ENCODE measurements at regions not wholly inside any gene's neighbourhood (a gene's known extent, or its start where the extent isn't known, plus 50 kb on each side); places are given as distances from the start of the nearest gene placed in this dataset.

- no peaks in the 10 kb centered on the region for H3K9me3 Mint-ChIP-seq (ENCODE audit: low read depth)
- H3K4me3 Mint-ChIP-seq (ENCODE audit: low read depth) = no peak overlapping the region
- peaks cover 12% of the 10 kb centered on the region for H3K27me3 Mint-ChIP-seq
- TF ChIP-seq CTCF (IDR thresholded peaks at IDR 0.05; ENCODE audit: unreplicated experiment) = no peak
- no peaks in the 10 kb centered on the region for H3K36me3 Mint-ChIP-seq (ENCODE audit: insufficient read depth)
- no peak overlapping the region for H3K27ac Mint-ChIP-seq
- DNase-seq (ENCODE audit: low spot score, unreplicated experiment) = no peak
- peaks cover 1% of the 10 kb centered on the region for H3K4me1 Mint-ChIP-seq (ENCODE audit: low read depth)
Observed at GRCh38 chr5:3058942-3059341, 307.5 kb upstream of the IRX2 start.

DNA sequence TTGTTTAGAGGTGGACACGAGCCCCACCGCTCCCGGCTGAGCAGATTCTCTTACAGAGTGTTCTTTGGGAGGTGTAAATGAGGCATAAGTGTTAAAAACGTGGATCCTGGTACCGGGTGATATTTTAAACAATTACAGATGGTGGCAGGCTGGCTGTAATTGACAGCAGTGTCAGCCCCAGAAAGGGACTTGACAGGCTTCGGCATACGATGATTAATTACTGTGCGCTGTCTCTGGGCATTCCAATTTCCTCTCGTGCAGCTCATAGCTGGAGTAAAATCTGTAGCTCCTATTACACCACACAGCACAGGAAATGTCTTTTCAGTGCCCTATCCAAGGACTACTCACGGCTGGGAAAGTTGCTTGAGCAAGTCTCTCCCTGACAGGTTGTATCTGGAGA, 305.4 kb upstream of the IRX2 start:
- Mint-ChIP-seq H3K27ac (no peak overlapping the region), H3K4me1 (ENCODE audit: low read depth) (peaks cover 1% of the 10 kb centered on the region), H3K36me3 (ENCODE audit: insufficient read depth) (no peaks in the 10 kb centered on the region), H3K27me3 (peaks cover 12% of the 10 kb centered on the region), H3K9me3 (ENCODE audit: low read depth) (no peaks in the 10 kb centered on the region), H3K4me3 (ENCODE audit: low read depth) (no peak overlapping the region)
- DNase-seq (ENCODE audit: low spot score, unreplicated experiment) = no peak
- TF ChIP-seq CTCF (IDR thresholded peaks at IDR 0.05; ENCODE audit: unreplicated experiment) = no peak

GRCh38 chr5:3051400-3051799, 299.9 kb upstream of the IRX2 start:
- no peak for DNase-seq (ENCODE audit: low spot score, unreplicated experiment)
- H3K4me1 Mint-ChIP-seq (ENCODE audit: low read depth) = peaks cover 1% of the 10 kb centered on the region
- H3K36me3 Mint-ChIP-seq (ENCODE audit: insufficient read depth) = no peaks in the 10 kb centered on the region
- no peak overlapping the region for H3K27ac Mint-ChIP-seq
- H3K27me3 Mint-ChIP-seq = peaks cover 20% of the 10 kb centered on the region
- H3K9me3 Mint-ChIP-seq (ENCODE audit: low read depth) = no peaks in the 10 kb centered on the region
- no peak for TF ChIP-seq CTCF (IDR thresholded peaks at IDR 0.05; ENCODE audit: unreplicated experiment)
- no peak overlapping the region for H3K4me3 Mint-ChIP-seq (ENCODE audit: low read depth)

DNA sequence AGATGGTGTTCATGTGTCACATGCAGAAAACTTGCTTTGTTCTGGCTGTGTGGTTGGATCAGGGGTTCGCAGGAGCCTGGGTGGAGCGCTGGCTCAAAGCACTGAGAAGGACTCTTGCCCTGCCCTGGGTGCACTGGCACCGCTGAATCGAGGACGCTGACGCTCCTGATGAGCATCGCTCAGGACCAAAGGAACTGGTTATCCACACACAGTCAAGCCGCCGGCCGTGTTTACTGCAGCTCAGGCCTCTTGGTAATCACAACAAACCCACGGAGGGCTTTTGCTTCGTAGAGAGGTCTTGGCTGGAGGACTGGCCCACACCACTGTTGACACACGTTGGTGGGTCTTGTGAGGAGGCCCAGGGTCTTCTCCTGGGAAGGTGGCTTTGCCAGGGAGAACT, 299.4 kb upstream of the IRX2 start:
- Mint-ChIP-seq H3K9me3 (ENCODE audit: low read depth) (no peaks in the 10 kb centered on the region), H3K27ac (no peak overlapping the region), H3K36me3 (ENCODE audit: insufficient read depth) (no peaks in the 10 kb centered on the region), H3K4me3 (ENCODE audit: low read depth) (no peak overlapping the region), H3K4me1 (ENCODE audit: low read depth) (peaks cover under 1% of the 10 kb centered on the region), H3K27me3 (peaks cover 19% of the 10 kb centered on the region)
- no peak for DNase-seq (ENCODE audit: low spot score, unreplicated experiment)
- no peak for TF ChIP-seq CTCF (IDR thresholded peaks at IDR 0.05; ENCODE audit: unreplicated experiment)

DNA sequence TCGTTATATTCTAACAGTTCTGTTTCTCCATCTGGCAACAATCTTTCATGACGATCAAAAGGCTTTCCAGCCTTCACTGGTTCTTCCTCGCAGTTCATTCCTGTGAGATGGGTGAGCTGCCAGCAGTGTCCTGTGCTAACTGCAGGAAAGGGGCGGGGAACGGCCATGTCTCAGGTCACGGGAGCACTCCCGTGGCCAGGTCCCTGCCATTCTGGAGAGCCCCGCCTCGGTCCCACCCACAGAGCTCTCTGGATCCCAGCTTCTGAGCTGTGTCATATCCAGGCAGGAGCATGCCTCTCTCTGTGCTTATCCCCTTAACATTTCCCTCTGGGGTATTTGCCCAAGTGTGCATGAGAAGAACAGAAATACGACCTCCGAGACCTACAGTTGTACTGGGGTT, 297.8 kb upstream of the IRX2 start:
- Mint-ChIP-seq H3K27me3 (peaks cover 21% of the 10 kb centered on the region), H3K9me3 (ENCODE audit: low read depth) (no peaks in the 10 kb centered on the region), H3K4me3 (ENCODE audit: low read depth) (no peak overlapping the region), H3K27ac (no peak overlapping the region), H3K4me1 (ENCODE audit: low read depth) (no peaks in the 10 kb centered on the region), H3K36me3 (ENCODE audit: insufficient read depth) (no peaks in the 10 kb centered on the region)
- DNase-seq (ENCODE audit: low spot score, unreplicated experiment) = no peak
- no peak for TF ChIP-seq CTCF (IDR thresholded peaks at IDR 0.05; ENCODE audit: unreplicated experiment)
